GM10248 (cell line): ENCODE measurements at regions not wholly inside any gene's neighbourhood (a gene's known extent, or its start where the extent isn't known, plus 50 kb on each side); places are given as distances from the start of the nearest gene placed in this dataset.

Source experiments
- CTCF ChIA-PET: fragments of 300-600 bp; sonication (Branson Sonifier 250); formaldehyde crosslinking; extraction: SDS; loops from one replicate; lab custom pipeline; 2021; ENCODE audit warnings: antibody characterized with exemption; lab: Yijun Ruan, JAX
- POLR2A ChIA-PET: fragments of 350-650 bp; sonication (Branson Sonifier 250); formaldehyde crosslinking; extraction: SDS; loops from one replicate; lab custom pipeline; 2020; ENCODE audit warnings: antibody characterized with exemption; lab: Yijun Ruan, JAX
- DNase-seq: peaks from one replicate; pipeline ENCODE4 v3.0.0; 2012; ENCODE audit errors: extremely low spot score
- TF ChIP-seq, protein P1 (sequence below): IDR thresholded peaks from 2 replicates; pipeline ENCODE4 v1.5.1; 2012; ENCODE audit warnings: mild to moderate bottlenecking, low read depth; ENCODE audit errors: extremely low read depth, missing control alignments, control extremely low read depth

DNA sequence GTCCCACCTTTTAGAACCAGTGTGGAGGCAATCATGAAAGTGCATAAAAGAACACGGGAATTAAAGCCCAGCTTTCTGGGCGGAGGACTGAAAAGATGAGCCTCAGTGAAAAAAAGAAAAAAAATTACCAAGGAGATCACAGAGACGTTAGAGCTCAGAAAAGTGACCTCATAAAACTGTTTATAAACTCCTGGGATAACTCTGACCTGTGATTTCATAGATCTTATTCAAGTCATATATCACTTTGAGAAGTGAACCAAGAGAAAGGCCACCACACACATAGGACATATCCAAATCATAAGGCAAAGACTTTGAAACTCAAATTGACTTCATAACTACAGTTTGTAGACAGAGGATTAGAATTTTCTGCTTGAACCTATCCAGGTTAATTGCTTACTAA lies 90.1 kb downstream of the KCNJ2 start:
- DNase-seq: no peak
- CTCF ChIA-PET: no interaction called here
- TF ChIP-seq, protein P1, sequence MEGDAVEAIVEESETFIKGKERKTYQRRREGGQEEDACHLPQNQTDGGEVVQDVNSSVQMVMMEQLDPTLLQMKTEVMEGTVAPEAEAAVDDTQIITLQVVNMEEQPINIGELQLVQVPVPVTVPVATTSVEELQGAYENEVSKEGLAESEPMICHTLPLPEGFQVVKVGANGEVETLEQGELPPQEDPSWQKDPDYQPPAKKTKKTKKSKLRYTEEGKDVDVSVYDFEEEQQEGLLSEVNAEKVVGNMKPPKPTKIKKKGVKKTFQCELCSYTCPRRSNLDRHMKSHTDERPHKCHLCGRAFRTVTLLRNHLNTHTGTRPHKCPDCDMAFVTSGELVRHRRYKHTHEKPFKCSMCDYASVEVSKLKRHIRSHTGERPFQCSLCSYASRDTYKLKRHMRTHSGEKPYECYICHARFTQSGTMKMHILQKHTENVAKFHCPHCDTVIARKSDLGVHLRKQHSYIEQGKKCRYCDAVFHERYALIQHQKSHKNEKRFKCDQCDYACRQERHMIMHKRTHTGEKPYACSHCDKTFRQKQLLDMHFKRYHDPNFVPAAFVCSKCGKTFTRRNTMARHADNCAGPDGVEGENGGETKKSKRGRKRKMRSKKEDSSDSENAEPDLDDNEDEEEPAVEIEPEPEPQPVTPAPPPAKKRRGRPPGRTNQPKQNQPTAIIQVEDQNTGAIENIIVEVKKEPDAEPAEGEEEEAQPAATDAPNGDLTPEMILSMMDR: no peak
- POLR2A ChIA-PET: no interaction called here

DNA sequence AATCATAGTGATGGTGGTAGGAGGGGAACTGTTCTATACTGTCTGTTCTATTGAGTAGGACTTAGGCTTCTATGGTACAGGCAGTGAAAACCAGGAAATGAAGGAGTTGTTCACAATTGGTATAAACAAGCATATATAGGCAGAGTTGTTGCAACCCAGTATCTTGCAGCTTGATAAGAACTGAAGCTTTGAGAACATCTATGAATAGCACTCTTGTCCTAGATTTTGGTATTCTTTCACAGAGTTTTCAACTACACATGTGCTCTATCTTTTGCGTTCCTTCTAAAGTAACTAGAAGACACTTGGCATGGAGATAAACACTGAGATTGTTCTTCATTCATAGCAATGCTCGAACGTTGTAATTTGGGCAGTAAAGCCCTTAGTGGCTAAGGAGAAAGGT lies 91.8 kb downstream of the KCNJ2 start:
- TF ChIP-seq, protein P1: no peak
- POLR2A ChIA-PET: no interaction called here
- DNase-seq: no peak
- CTCF ChIA-PET: no interaction called here

DNA sequence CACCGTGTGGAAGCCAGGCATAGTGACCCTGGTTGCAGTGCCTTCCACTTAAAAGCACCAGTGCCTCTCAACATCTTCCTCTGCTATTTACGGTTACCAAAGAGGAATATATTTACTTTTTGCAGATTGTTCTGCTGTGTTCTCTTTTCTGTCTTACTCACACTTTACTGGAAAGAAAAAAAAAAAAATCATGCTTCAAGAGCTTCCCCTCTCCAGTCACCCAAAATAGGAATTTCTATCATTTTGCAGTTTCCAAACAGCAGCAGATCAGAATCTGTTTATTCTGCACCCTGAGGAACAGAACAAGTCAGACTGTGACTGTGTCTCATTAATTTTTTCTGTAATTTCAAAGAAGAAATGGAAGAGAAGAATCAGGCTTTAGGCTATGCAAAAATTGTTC lies 96.1 kb downstream of the KCNJ2 start:
- ChIA-PET CTCF (no interaction called here), POLR2A (no interaction called here)
- no peak for DNase-seq

DNA sequence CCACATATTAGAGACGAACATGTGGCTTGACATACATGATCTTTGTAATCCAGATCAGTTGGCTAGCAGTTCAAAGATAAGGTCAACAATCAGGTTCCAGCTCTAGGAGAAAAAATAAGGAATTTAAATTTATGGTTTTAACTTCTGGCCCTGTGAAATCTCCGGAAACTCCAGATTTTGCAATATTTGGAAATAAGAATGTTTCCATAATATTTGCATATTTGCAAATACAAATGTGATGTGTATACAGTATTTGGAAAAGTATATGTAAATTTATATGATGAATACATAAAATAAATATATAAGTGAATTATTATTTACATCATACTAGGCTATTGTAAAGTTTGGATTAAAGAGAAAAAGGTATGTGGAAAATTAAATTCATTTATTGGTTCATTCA lies 97.1 kb downstream of the KCNJ2 start:
- CTCF ChIA-PET: no interaction called here
- POLR2A ChIA-PET: no interaction called here
- DNase-seq: no peak
- TF ChIP-seq, protein P1: no peak

More for the DNA sequence above, 96.1 kb downstream of the KCNJ2 start:
- TF ChIP-seq, protein P1: no peak

DNA sequence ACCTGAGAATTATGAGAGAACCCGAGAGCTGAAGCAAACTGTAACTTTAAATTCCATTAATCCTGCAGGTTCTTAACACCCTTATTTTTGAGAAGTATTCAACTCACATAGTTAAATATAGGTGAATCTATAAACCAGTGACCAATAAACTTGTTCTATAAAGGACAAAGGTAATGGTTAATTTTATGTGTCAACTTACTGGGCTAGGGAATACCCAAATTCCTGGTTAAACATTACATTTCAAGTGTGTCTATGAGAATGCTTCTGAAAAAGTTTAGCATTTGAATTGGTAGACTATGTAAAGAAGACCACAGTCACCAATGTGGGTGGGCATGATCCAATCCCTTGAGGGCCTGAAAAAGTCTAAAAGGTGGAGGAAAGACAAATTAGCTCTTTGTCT lies 99.1 kb downstream of the KCNJ2 start:
- no peak for DNase-seq
- ChIA-PET POLR2A (no interaction called here), CTCF (interaction anchor here (1.9 kb wide), 1 partner anchor 11 kb away, joined by 8 read pairs; no protein-coding TSS in a partner anchor)
- TF ChIP-seq, protein P1: no peak

DNA sequence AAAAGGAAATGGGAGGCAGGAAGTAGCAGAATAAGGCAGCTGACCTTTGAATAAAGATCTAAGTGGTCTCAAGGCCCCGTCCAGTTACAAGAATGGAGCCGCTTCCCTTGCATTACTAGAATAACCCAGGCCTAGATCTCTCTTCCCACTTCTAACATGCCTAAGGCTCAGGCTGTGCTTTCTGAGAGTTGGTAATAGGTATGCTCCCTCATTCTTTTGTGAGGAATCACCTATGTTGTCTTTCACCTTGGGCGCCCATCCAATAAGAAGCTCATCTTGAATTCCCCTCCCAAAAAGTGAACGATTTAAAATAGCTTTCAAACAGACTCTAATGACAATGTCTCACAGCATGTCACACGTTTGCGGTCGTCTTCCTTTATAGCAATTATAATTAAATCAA lies 101.2 kb downstream of the KCNJ2 start:
- CTCF ChIA-PET: interaction anchor here (2.1 kb wide), 1 partner anchor 10 kb away, joined by 4 read pairs; no protein-coding TSS in a partner anchor
- TF ChIP-seq, protein P1: no peak
- POLR2A ChIA-PET: no interaction called here
- no peak for DNase-seq
